Left lobe of liver (tissue), 2 donors: ENCODE measurements at regions not wholly inside any gene's neighbourhood (a gene's known extent, or its start where the extent isn't known, plus 50 kb on each side); places are given as distances from the start of the nearest gene placed in this dataset.

Experiments
- ATAC-seq: fragments of 200-7000 bp; cut with Tn5 transposase; one replicate; pipeline ENCODE4 v1.9.1; 2020; ENCODE audit warnings: mild to moderate bottlenecking, moderate library complexity
- DNase-seq: peaks from one replicate; pipeline ENCODE4 v3.0.0-alpha.2; 2020; ENCODE audit warnings: low spot score
- donor health status: DM: no; HTN: no; CAD: no; lungs with moderate emphysema.
- donor health status: DM: no; HTN: yes; CAD: no.

GRCh38 chr16:82567175-82567574 is 59.6 kb upstream of the CDH13 start:
- ATAC-seq (no peak), DNase-seq (no peak)

- ATAC-seq: no peak
Measured at GRCh38 chr16:82563401-82563800, 63.4 kb upstream of the CDH13 start.

GRCh38 chr16:82562183-82562683 is 64.5 kb upstream of the CDH13 start:
- ATAC-seq (no peak), DNase-seq (no peak)

More at GRCh38 chr16:82563401-82563800, 63.4 kb upstream of the CDH13 start:
- no peak for DNase-seq

- no peak for ATAC-seq
Measured at GRCh38 chr16:82560805-82561325, 65.9 kb upstream of the CDH13 start.

GRCh38 chr16:82544378-82545160 is 82.2 kb upstream of the CDH13 start:
- DNase-seq (no peak), ATAC-seq (no peak)

More at GRCh38 chr16:82560805-82561325, 65.9 kb upstream of the CDH13 start:
- DNase-seq: no peak

- DNase-seq: no peak
- no peak for ATAC-seq
Measured at GRCh38 chr16:82542714-82543113, 84.1 kb upstream of the CDH13 start.

- ATAC-seq (no peak), DNase-seq (no peak)
Measured at GRCh38 chr16:82541103-82541502, 85.7 kb upstream of the CDH13 start.

GRCh38 chr16:82535764-82536163 is 91.0 kb upstream of the CDH13 start:
- ATAC-seq (no peak), DNase-seq (no peak)

- no peak for ATAC-seq
Measured at GRCh38 chr16:82535262-82535661, 91.5 kb upstream of the CDH13 start.

GRCh38 chr16:82533189-82533588 is 93.6 kb upstream of the CDH13 start:
- no peak for ATAC-seq

More at GRCh38 chr16:82535262-82535661, 91.5 kb upstream of the CDH13 start:
- no peak for DNase-seq

GRCh38 chr16:82530883-82531282 is 95.9 kb upstream of the CDH13 start:
- DNase-seq (no peak), ATAC-seq (no peak)

More at GRCh38 chr16:82533189-82533588, 93.6 kb upstream of the CDH13 start:
- DNase-seq: no peak

- no peak for DNase-seq
- no peak for ATAC-seq
Measured at GRCh38 chr16:82527101-82527500, 99.7 kb upstream of the CDH13 start.

- peak; percentile 85 for ATAC-seq
Measured at GRCh38 chr16:82524976-82525375, 101.8 kb upstream of the CDH13 start.

GRCh38 chr16:82523815-82524214 is 103.0 kb upstream of the CDH13 start:
- DNase-seq (no peak), ATAC-seq (no peak)

More at GRCh38 chr16:82524976-82525375, 101.8 kb upstream of the CDH13 start:
- DNase-seq: peak; percentile 63

GRCh38 chr16:82522026-82522425 is 104.7 kb upstream of the CDH13 start:
- ATAC-seq (no peak), DNase-seq (no peak)

- DNase-seq: no peak
Measured at GRCh38 chr16:82518811-82519210, 108.0 kb upstream of the CDH13 start.

GRCh38 chr16:82514262-82514661 is 112.5 kb upstream of the CDH13 start:
- ATAC-seq (no peak), DNase-seq (no peak)

More at GRCh38 chr16:82518811-82519210, 108.0 kb upstream of the CDH13 start:
- ATAC-seq: no peak

GRCh38 chr16:82510789-82511305 is 115.9 kb upstream of the CDH13 start:
- ATAC-seq: no peak

GRCh38 chr16:82509691-82510430 is 116.9 kb upstream of the CDH13 start:
- DNase-seq: no peak
- ATAC-seq: no peak

More at GRCh38 chr16:82510789-82511305, 115.9 kb upstream of the CDH13 start:
- DNase-seq: no peak

GRCh38 chr16:82506692-82507670 is 119.8 kb upstream of the CDH13 start:
- DNase-seq: no peak
- no peak for ATAC-seq
